HCT116 (cell line): ENCODE measurements at regions not wholly inside any gene's neighbourhood (a gene's known extent, or its start where the extent isn't known, plus 50 kb on each side); places are given as distances from the start of the nearest gene placed in this dataset.
"Not testable (repeated sequence)": the region's sequence is repeated elsewhere in the genome, so short reads cannot be mapped to it uniquely, and the experiment has no call there.

ENCODE experiments used
- CBX3 ChIP-seq: IDR thresholded peaks from 2 replicates; pipeline ENCODE4 v1.6.1; 2012; ENCODE audit warnings: low read depth
- CEBPB ChIP-seq: IDR thresholded peaks from 2 replicates; pipeline ENCODE4 v1.6.1; 2012; ENCODE audit warnings: low read depth
- CTCF ChIP-seq, 3 experiments: fragments of 200-600 bp in 1 of 3; sonication (generic) in 1 of 3; IDR thresholded peaks in 2 of 3; conservative IDR thresholded peaks in 1 of 3; 2 replicates each; pipeline ENCODE4 v1.5.1; 2012 to 2017; ENCODE audit warnings: low read depth in 2 of 3, low read length in 2 of 3, antibody characterized with exemption in 1 of 3, borderline replicate concordance in 1 of 3, control low read depth in 1 of 3, mild to moderate bottlenecking in 1 of 3, mixed read lengths in 1 of 3, mixed run types in 1 of 3, moderate library complexity in 1 of 3; ENCODE audit not compliant: insufficient read depth in 1 of 3
- EZH2 ChIP-seq: fragments of 200-600 bp; sonication (generic); IDR thresholded peaks from 2 replicates; pipeline ENCODE4 v1.6.1; 2017; ENCODE audit warnings: antibody characterized with exemption, mixed run types
- JUND ChIP-seq: IDR thresholded peaks from 2 replicates; pipeline ENCODE4 v1.6.1; 2012
- POLR2AphosphoS5 ChIP-seq: IDR thresholded peaks from 2 replicates; pipeline ENCODE4 v1.6.1; 2011; ENCODE audit warnings: mild to moderate bottlenecking, low read depth, low read length, moderate library complexity
- SIN3A ChIP-seq: IDR thresholded peaks from 2 replicates; pipeline ENCODE4 v1.6.1; 2012; ENCODE audit warnings: low read depth
- TCF7L2 ChIP-seq: IDR thresholded peaks from 2 replicates; pipeline ENCODE4 v1.7.0; 2011; ENCODE audit warnings: borderline replicate concordance, inconsistent platforms; ENCODE audit not compliant: insufficient read depth, insufficient read length; ENCODE audit errors: extremely low read depth
- YY1 ChIP-seq: IDR thresholded peaks from 2 replicates; pipeline ENCODE4 v1.6.1; 2011; ENCODE audit warnings: low read length, low read depth, moderate library complexity, mild to moderate bottlenecking; ENCODE audit not compliant: insufficient replicate concordance; ENCODE audit errors: extremely low read depth

- not testable (repeated sequence) for TF ChIP-seq CBX3; CEBPB; YY1; JUND; CTCF (IDR thresholded peaks at IDR 0.05 in 2 of 3, conservative IDR thresholded peaks at IDR 0.05 in 1 of 3; ENCODE audit: borderline replicate concordance in 1 of 3, insufficient read depth in 1 of 3, low read depth in 2 of 3, low read length in 2 of 3); TCF7L2; POLR2AphosphoS5; EZH2; SIN3A
Observed at GRCh38 chr4:29117231-29117722, 1602.9 kb upstream of the PCDH7 start.
